H9 (cell line): ENCODE measurements at regions not wholly inside any gene's neighbourhood (a gene's known extent, or its start where the extent isn't known, plus 50 kb on each side); places are given as distances from the start of the nearest gene placed in this dataset.

Experiments
- DNase-seq: peaks from one replicate; pipeline ENCODE4 v3.0.0-alpha.2; 2017
- H2AFZ ChIP-seq: one replicate; pipeline ENCODE4 v1.6.1; 2013; ENCODE audit warnings: mild to moderate bottlenecking, low read length, control low read depth, moderate library complexity
- H2AK5ac ChIP-seq: 2 replicates; pipeline ENCODE4 v1.6.1; 2013; ENCODE audit warnings: low read length, control low read depth, mixed read lengths; ENCODE audit not compliant: insufficient read length
- H2BK120ac ChIP-seq: one replicate; pipeline ENCODE4 v1.6.1; 2013; ENCODE audit warnings: low read depth, mild to moderate bottlenecking, low read length, control low read depth, inconsistent platforms; ENCODE audit not compliant: poor library complexity, severe bottlenecking
- H2BK12ac ChIP-seq: 2 replicates; pipeline ENCODE4 v1.6.1; 2013; ENCODE audit warnings: low read length, control low read depth, mixed read lengths, low read depth; ENCODE audit not compliant: insufficient read length
- H2BK15ac ChIP-seq: 2 replicates; pipeline ENCODE4 v1.6.1; 2013; ENCODE audit warnings: low read depth, low read length, control low read depth
- H2BK20ac ChIP-seq: one replicate; pipeline ENCODE4 v1.6.1; 2013; ENCODE audit warnings: low read depth, mild to moderate bottlenecking, low read length, control low read depth, inconsistent platforms; ENCODE audit not compliant: poor library complexity, severe bottlenecking
- H2BK5ac ChIP-seq: 2 replicates; pipeline ENCODE4 v1.6.1; 2013; ENCODE audit warnings: low read length, control low read depth, mixed read lengths; ENCODE audit not compliant: insufficient read length
- H3K14ac ChIP-seq: 2 replicates; pipeline ENCODE4 v1.6.1; 2013; ENCODE audit warnings: low read length, control low read depth; ENCODE audit not compliant: insufficient read depth
- H3K18ac ChIP-seq: 2 replicates; pipeline ENCODE4 v1.6.1; 2013; ENCODE audit warnings: low read depth, mild to moderate bottlenecking, mixed read lengths, low read length, control low read depth; ENCODE audit not compliant: insufficient read length
- H3K23ac ChIP-seq: 2 replicates; pipeline ENCODE4 v1.6.1; 2013; ENCODE audit warnings: low read length, control low read depth, mixed read lengths, low read depth; ENCODE audit not compliant: insufficient read length
- H3K23me2 ChIP-seq: 2 replicates; pipeline ENCODE4 v1.6.1; 2013; ENCODE audit warnings: low read depth, mild to moderate bottlenecking, mixed read lengths, low read length, control low read depth; ENCODE audit not compliant: insufficient read length, poor library complexity, severe bottlenecking
- H3K27ac ChIP-seq: 2 replicates; pipeline ENCODE4 v1.5.1; 2013; ENCODE audit warnings: low read length, control low read depth, mixed read lengths, low read depth; ENCODE audit not compliant: insufficient read length
- H3K27me3 ChIP-seq: 2 replicates; pipeline ENCODE4 v1.6.1; 2013; ENCODE audit warnings: low read length, control low read depth, inconsistent platforms; ENCODE audit not compliant: insufficient read depth
- H3K4ac ChIP-seq: 2 replicates; pipeline ENCODE4 v1.6.1; 2013; ENCODE audit warnings: low read depth, mild to moderate bottlenecking, control low read depth, inconsistent platforms, low read length, moderate library complexity
- H3K4me1 ChIP-seq: 2 replicates; pipeline ENCODE4 v1.6.1; 2013; ENCODE audit warnings: low read length, control low read depth, inconsistent platforms; ENCODE audit not compliant: insufficient read depth
- H3K4me2 ChIP-seq: 2 replicates; pipeline ENCODE4 v1.6.1; 2013; ENCODE audit warnings: low read length, control low read depth, mixed read lengths; ENCODE audit not compliant: insufficient read length, insufficient read depth
- H3K56ac ChIP-seq: 2 replicates; pipeline ENCODE4 v1.6.1; 2013; ENCODE audit warnings: low read depth, mild to moderate bottlenecking, mixed read lengths, low read length, control low read depth; ENCODE audit not compliant: insufficient read length
- H3K79me1 ChIP-seq: 2 replicates; pipeline ENCODE4 v1.6.1; 2013; ENCODE audit warnings: low read depth, mild to moderate bottlenecking, moderate library complexity, low read length, control low read depth, inconsistent platforms; ENCODE audit not compliant: insufficient read depth, poor library complexity, severe bottlenecking
- H3K79me2 ChIP-seq: 2 replicates; pipeline ENCODE4 v1.6.1; 2013; ENCODE audit warnings: low read length, control low read depth, inconsistent platforms; ENCODE audit not compliant: insufficient read depth
- H3K9ac ChIP-seq: 2 replicates; pipeline ENCODE4 v1.6.1; 2013; ENCODE audit warnings: low read length, control low read depth, mixed read lengths; ENCODE audit not compliant: insufficient read length; ENCODE audit errors: extremely low read depth
- H3K9me3 ChIP-seq: one replicate; pipeline ENCODE4 v1.6.1; 2013; ENCODE audit warnings: low read depth, low read length, inconsistent platforms; ENCODE audit not compliant: control insufficient read depth
- H3T11ph ChIP-seq: one replicate; pipeline ENCODE4 v1.6.1; 2013; ENCODE audit warnings: mild to moderate bottlenecking, low read length, control low read depth, inconsistent platforms
- H4K20me1 ChIP-seq: one replicate; pipeline ENCODE4 v1.6.1; 2013; ENCODE audit not compliant: control insufficient read depth, insufficient read length, insufficient read depth
- H4K5ac ChIP-seq: 2 replicates; pipeline ENCODE4 v1.6.1; 2013; ENCODE audit warnings: low read depth, mild to moderate bottlenecking, mixed read lengths, low read length, control low read depth; ENCODE audit not compliant: insufficient read length
- H4K8ac ChIP-seq: replicated peaks from 2 replicates; pipeline ENCODE4 v1.6.1; 2013; ENCODE audit warnings: low read length, control low read depth, mixed read lengths, low read depth; ENCODE audit not compliant: insufficient read length
- H4K91ac ChIP-seq: 2 replicates; pipeline ENCODE4 v1.6.1; 2013; ENCODE audit warnings: low read depth, mild to moderate bottlenecking, moderate library complexity, mixed read lengths, low read length, control low read depth; ENCODE audit not compliant: insufficient read length
- H3K27ac Mint-ChIP-seq, 3 experiments: 2 replicates in 2 of 3; 3 replicates in 1 of 3; pipeline ENCODE4 v1.8.0; 2020 to 2021; ENCODE audit warnings: mixed read lengths in 3 of 3, mild to moderate bottlenecking in 1 of 3, moderate library complexity in 1 of 3
- H3K27me3 Mint-ChIP-seq: 2 replicates; pipeline ENCODE4 v1.8.0; 2021; ENCODE audit warnings: low read depth, mild to moderate bottlenecking, moderate library complexity, mixed read lengths
- H3K36me3 Mint-ChIP-seq, 3 experiments: 2 replicates in 2 of 3; 3 replicates in 1 of 3; pipeline ENCODE4 v1.8.0; 2020 to 2021; ENCODE audit warnings: low read depth in 3 of 3, mixed read lengths in 3 of 3; ENCODE audit not compliant: insufficient read depth in 1 of 3
- H3K4me1 Mint-ChIP-seq, 2 experiments: 2 replicates each; pipeline ENCODE4 v1.8.0; 2020; ENCODE audit warnings: mixed read lengths in 2 of 2
- H3K4me3 Mint-ChIP-seq, 2 experiments: 2 replicates in 1 of 2; 3 replicates in 1 of 2; pipeline ENCODE4 v1.8.0; 2020 to 2021; ENCODE audit warnings: mild to moderate bottlenecking in 2 of 2, mixed read lengths in 2 of 2, moderate library complexity in 1 of 2
- H3K9me3 Mint-ChIP-seq, 2 experiments: 2 replicates in 1 of 2; 3 replicates in 1 of 2; pipeline ENCODE4 v1.8.0; 2020; ENCODE audit warnings: mild to moderate bottlenecking in 2 of 2, mixed read lengths in 2 of 2, moderate library complexity in 1 of 2
- CTCF ChIP-seq: fragments of 200-600 bp; sonication (generic); conservative IDR thresholded peaks from 3 replicates; pipeline ENCODE4 v1.8.0; 2021; ENCODE audit warnings: antibody characterized with exemption, mild to moderate bottlenecking
- WGBS: extraction: QIAGEN DNeasy Blood & Tissue Kit; methylation state at CpG from one replicate; pipeline ENCODE4 v1.1.7; 2013; ENCODE audit warnings: missing lambda C conversion rate, low lambda C conversion rate, mixed read lengths; ENCODE audit not compliant: insufficient read length; ENCODE audit errors: extremely low coverage; 5-methylcytosine and 5-hydroxymethylcytosine counted together

DNA sequence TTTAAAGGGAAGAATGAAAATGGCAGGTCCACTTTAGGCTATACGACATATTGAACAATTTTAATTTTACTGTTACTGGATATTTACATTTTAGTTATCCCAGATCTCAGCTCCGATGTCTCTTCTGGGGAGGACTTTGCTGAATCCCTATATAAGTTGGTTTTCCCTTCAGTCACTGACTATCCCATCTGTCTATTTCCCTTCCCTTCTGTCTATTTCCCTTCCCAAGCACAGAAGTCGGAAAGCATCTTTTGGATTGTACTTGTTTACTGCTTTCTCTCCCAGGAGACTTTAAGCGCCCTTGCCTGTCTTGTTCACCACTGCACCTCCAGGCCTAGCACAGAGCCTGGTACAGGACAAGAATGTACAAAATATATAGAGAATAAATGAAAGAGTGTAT lies 165.8 kb upstream of the SALL4 start:
- no peak overlapping the region for H3K4ac ChIP-seq
- Mint-ChIP-seq H3K27me3 (no peaks in the 10 kb centered on the region), H3K36me3 (no peaks in the 10 kb centered on the region), H3K4me1 (peaks cover 12 to 13% of the 10 kb centered on the region in 2 experiments), H3K4me3 (no peak overlapping the region), H3K9me3 (no peaks in the 10 kb centered on the region), H3K27ac (peak overlapping the region in 1 of 3 experiments; percentile 11; a peak in 2 of 7 replicates)
- DNase-seq: no peak
- no peaks in the 10 kb centered on the region for H3K79me1 ChIP-seq
- no CpG with 5 or more reads among the region's 4 CpGs for WGBS
- H3K79me2 ChIP-seq: no peaks in the 10 kb centered on the region
- no peak overlapping the region for H2BK20ac ChIP-seq
- H3K14ac ChIP-seq: no peak overlapping the region
- H3K27ac ChIP-seq: no peak overlapping the region
- no peak overlapping the region for H2BK15ac ChIP-seq
- H3K4me2 ChIP-seq: no peak overlapping the region
- no peak for TF ChIP-seq CTCF
- no peak overlapping the region for H4K91ac ChIP-seq
- H3K23ac ChIP-seq: no peak overlapping the region
- no peak overlapping the region for H3T11ph ChIP-seq
- H3K9ac ChIP-seq: no peak overlapping the region
- H2BK120ac ChIP-seq: no peak overlapping the region
- H3K23me2 ChIP-seq: no peaks in the 10 kb centered on the region
- H3K18ac ChIP-seq: no peak overlapping the region
- H4K20me1 ChIP-seq: no peaks in the 10 kb centered on the region
- no peak overlapping the region for H2BK5ac ChIP-seq
- H2AK5ac ChIP-seq: no peak overlapping the region
- H4K5ac ChIP-seq: no peak overlapping the region
- H2AFZ ChIP-seq: no peak overlapping the region
- no peaks in the 10 kb centered on the region for H3K27me3 ChIP-seq
- no peak overlapping the region for H3K56ac ChIP-seq
- H2BK12ac ChIP-seq: no peak overlapping the region
- H3K9me3 ChIP-seq: no peaks in the 10 kb centered on the region
- no peak overlapping the region for H4K8ac ChIP-seq
- no peaks in the 10 kb centered on the region for H3K4me1 ChIP-seq
